ENCODE measurements at regions not wholly inside any gene's neighbourhood (a gene's known extent, or its start where the extent isn't known, plus 50 kb on each side); places are given as distances from the start of the nearest gene placed in this dataset.

DNA sequence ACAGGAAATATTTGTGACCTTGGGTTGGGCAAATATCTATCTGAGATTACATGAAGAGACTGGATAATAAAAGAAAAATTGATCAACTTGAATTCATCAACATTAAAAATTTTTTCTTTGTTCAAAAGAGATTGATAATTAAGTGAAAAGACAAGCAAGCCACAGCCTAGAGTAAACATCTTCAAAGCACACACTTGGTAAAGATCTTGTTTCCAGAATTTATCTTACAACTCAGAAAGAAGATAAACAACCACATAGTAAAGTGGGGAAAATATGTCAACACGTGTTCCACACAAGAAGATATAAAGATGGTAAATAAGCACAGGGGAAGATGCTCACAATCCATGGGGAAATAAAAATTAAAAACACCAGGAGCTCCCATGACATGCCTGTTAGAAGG lies 195.9 kb downstream of the SOX11 start:
- no peak for DNase-seq (ENCODE audit: low read depth in 6 of 9, low spot score in 9 of 9)
- no peak overlapping the region for H3K27ac ChIP-seq (ENCODE audit: low read depth in 1 of 2, low read length in 1 of 2)
- H3K36me3 ChIP-seq (ENCODE audit: control insufficient read depth in 2 of 2, insufficient read depth in 2 of 2, low read length in 1 of 2) = no peaks in the 10 kb centered on the region
- H3K27me3 ChIP-seq (ENCODE audit: control insufficient read depth in 2 of 2, insufficient read depth in 1 of 2, low read length in 1 of 2) = no peaks in the 10 kb centered on the region
- 76% methylated on average over 1 of the region's 1 CpG for WGBS
- H3K9me3 ChIP-seq (ENCODE audit: control insufficient read depth in 2 of 2, insufficient read depth in 1 of 2, low read length in 1 of 2) = no peaks in the 10 kb centered on the region
- H3K4me3 ChIP-seq (ENCODE audit: low read length in 2 of 2) = no peak overlapping the region
- H3K4me1 ChIP-seq (ENCODE audit: control insufficient read depth in 2 of 2, insufficient read depth in 2 of 2, low read length in 2 of 2) = no peaks in the 10 kb centered on the region

DNA sequence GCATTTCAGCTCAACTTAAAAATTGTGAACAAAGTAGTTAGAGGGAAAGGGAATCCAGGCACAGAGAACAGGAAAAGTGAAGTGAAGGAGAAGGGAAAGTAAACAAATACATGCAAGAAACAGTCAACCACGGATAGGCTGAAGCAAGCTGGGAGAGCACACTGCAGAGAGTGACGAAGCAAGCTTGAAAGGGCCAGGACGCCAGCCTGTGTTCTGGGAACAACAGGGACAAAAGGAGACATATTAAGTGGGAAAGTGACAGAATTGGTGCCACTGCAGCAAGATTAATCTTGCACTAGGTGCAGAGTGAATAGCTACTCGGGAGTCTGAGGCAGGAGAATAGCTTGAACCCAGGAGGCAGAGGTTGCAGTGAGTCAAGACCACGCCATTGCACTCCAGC lies 197.3 kb downstream of the SOX11 start:
- no peak overlapping the region for H3K27ac ChIP-seq (ENCODE audit: low read depth in 1 of 2, low read length in 1 of 2)
- no peak overlapping the region for H3K4me3 ChIP-seq (ENCODE audit: low read length in 2 of 2)
- no peaks in the 10 kb centered on the region for H3K4me1 ChIP-seq (ENCODE audit: control insufficient read depth in 2 of 2, insufficient read depth in 2 of 2, low read length in 2 of 2)
- no peak for DNase-seq (ENCODE audit: low read depth in 6 of 9, low spot score in 9 of 9)
- 60% methylated on average over 5 of the region's 5 CpGs for WGBS
- no peaks in the 10 kb centered on the region for H3K9me3 ChIP-seq (ENCODE audit: control insufficient read depth in 2 of 2, insufficient read depth in 1 of 2, low read length in 1 of 2)
- H3K27me3 ChIP-seq (ENCODE audit: control insufficient read depth in 2 of 2, insufficient read depth in 1 of 2, low read length in 1 of 2) = no peaks in the 10 kb centered on the region
- H3K36me3 ChIP-seq (ENCODE audit: control insufficient read depth in 2 of 2, insufficient read depth in 2 of 2, low read length in 1 of 2) = no peaks in the 10 kb centered on the region

DNA sequence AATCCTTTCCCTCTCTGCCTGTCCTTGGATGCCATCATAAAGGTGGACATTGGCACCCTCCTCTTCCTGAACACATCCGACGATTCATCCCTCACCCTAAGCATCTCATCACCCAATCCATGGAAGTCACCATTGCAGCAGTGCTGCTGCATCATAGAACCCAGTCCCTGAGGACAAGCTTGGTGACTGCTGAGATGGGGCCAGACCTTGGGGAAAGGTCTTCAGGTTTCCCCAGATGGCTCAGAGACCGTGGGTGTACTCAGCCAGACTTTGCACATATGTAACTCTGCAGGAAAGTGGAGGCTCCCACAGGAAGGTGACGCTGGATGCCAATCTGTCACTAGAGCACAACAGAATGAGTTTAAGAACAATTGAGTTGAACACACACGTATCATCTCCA lies 202.2 kb downstream of the SOX11 start:
- Histone ChIP-seq H3K9me3 (ENCODE audit: control insufficient read depth in 2 of 2, insufficient read depth in 1 of 2, low read length in 1 of 2) (no peaks in the 10 kb centered on the region), H3K4me3 (ENCODE audit: low read length in 2 of 2) (no peak overlapping the region), H3K27ac (ENCODE audit: low read depth in 1 of 2, low read length in 1 of 2) (no peak overlapping the region), H3K4me1 (ENCODE audit: control insufficient read depth in 2 of 2, insufficient read depth in 2 of 2, low read length in 2 of 2) (no peaks in the 10 kb centered on the region), H3K36me3 (ENCODE audit: control insufficient read depth in 2 of 2, insufficient read depth in 2 of 2, low read length in 1 of 2) (no peaks in the 10 kb centered on the region), H3K27me3 (ENCODE audit: control insufficient read depth in 2 of 2, insufficient read depth in 1 of 2, low read length in 1 of 2) (no peaks in the 10 kb centered on the region)
- no peak for DNase-seq (ENCODE audit: low read depth in 6 of 9, low spot score in 9 of 9)
- 53% methylated on average over 5 of the region's 5 CpGs for WGBS

DNA sequence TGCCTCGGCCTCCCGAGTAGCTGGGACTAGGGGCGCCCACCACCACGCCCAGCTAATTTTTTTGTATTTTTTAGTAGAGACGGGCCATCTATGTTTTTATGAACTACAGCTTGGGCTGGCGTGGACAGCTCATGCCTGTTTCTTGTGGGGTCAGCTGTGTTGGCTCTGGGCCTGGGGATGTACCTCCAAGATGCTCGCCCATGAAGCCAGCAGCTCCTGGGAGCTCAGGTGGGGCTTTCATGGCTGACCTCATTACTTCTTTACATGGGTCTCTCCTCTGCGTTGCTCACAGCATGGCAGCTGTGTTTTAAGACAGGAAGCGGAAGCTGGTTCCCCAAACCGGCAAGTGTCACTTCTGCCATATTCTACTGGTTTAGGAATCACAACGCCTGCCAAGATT lies 203.1 kb downstream of the SOX11 start:
- WGBS = 93% methylated on average over 11 of the region's 11 CpGs
- DNase-seq (ENCODE audit: low read depth in 6 of 9, low spot score in 9 of 9) = no peak
- H3K4me1 ChIP-seq (ENCODE audit: control insufficient read depth in 2 of 2, insufficient read depth in 2 of 2, low read length in 2 of 2) = no peaks in the 10 kb centered on the region
- H3K27me3 ChIP-seq (ENCODE audit: control insufficient read depth in 2 of 2, insufficient read depth in 1 of 2, low read length in 1 of 2) = no peaks in the 10 kb centered on the region
- no peak overlapping the region for H3K4me3 ChIP-seq (ENCODE audit: low read length in 2 of 2)
- no peaks in the 10 kb centered on the region for H3K36me3 ChIP-seq (ENCODE audit: control insufficient read depth in 2 of 2, insufficient read depth in 2 of 2, low read length in 1 of 2)
- H3K27ac ChIP-seq (ENCODE audit: low read depth in 1 of 2, low read length in 1 of 2) = no peak overlapping the region
- no peaks in the 10 kb centered on the region for H3K9me3 ChIP-seq (ENCODE audit: control insufficient read depth in 2 of 2, insufficient read depth in 1 of 2, low read length in 1 of 2)

DNA sequence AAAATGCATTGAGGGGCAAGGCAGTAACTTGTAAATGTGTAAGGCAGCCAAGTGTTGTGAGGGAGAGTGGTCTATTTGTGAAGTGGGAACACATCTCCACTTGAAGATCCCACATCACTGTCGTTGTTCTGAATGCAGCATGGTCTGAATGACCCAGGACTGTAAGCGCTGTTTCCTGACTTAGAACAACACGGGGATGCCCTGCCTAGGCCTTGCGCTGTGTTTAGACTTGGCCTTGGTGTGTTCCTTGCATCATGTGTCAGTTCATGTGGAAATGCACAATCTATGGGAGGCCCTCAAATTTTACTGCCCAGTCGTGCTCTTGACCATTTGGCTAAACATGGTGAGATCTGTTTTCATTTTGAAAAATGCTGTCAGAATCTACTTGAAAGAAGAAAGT lies 205.1 kb downstream of the SOX11 start:
- H3K36me3 ChIP-seq (ENCODE audit: control insufficient read depth in 2 of 2, insufficient read depth in 2 of 2, low read length in 1 of 2) = no peaks in the 10 kb centered on the region

DNA sequence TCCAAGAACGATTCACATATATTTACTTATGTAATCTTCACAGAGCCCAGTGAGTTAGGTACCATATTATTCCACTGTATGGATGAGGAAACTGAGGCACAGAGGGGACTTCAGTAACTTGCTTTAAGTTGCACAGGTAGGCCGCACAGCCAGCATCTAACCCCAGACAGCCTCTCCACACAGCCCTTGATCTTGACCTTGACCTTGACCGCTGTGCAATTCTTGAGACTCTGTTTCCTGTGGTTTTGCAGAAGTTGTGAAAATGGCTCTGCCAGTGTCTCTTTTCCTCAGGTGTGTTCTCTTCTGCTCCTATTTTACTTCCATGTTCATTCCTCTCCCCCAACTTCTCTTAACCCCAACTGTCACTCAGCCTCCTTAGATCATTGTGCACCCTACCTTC lies 206.5 kb downstream of the SOX11 start:
- no peaks in the 10 kb centered on the region for H3K36me3 ChIP-seq (ENCODE audit: control insufficient read depth in 2 of 2, insufficient read depth in 2 of 2, low read length in 1 of 2)
- 94% methylated on average over 3 of the region's 3 CpGs for WGBS
- no peak for DNase-seq (ENCODE audit: low read depth in 6 of 9, low spot score in 9 of 9)
- no peak overlapping the region for H3K27ac ChIP-seq (ENCODE audit: low read depth in 1 of 2, low read length in 1 of 2)
- H3K9me3 ChIP-seq (ENCODE audit: control insufficient read depth in 2 of 2, insufficient read depth in 1 of 2, low read length in 1 of 2) = peaks cover 0 to 4% of the 10 kb centered on the region in 2 donors
- no peaks in the 10 kb centered on the region for H3K27me3 ChIP-seq (ENCODE audit: control insufficient read depth in 2 of 2, insufficient read depth in 1 of 2, low read length in 1 of 2)
- no peaks in the 10 kb centered on the region for H3K4me1 ChIP-seq (ENCODE audit: control insufficient read depth in 2 of 2, insufficient read depth in 2 of 2, low read length in 2 of 2)
- no peak overlapping the region for H3K4me3 ChIP-seq (ENCODE audit: low read length in 2 of 2)

More for the DNA sequence above, 205.1 kb downstream of the SOX11 start:
- Histone ChIP-seq H3K4me3 (ENCODE audit: low read length in 2 of 2) (no peak overlapping the region), H3K4me1 (ENCODE audit: control insufficient read depth in 2 of 2, insufficient read depth in 2 of 2, low read length in 2 of 2) (no peaks in the 10 kb centered on the region), H3K9me3 (ENCODE audit: control insufficient read depth in 2 of 2, insufficient read depth in 1 of 2, low read length in 1 of 2) (no peaks in the 10 kb centered on the region), H3K27ac (ENCODE audit: low read depth in 1 of 2, low read length in 1 of 2) (no peak overlapping the region), H3K27me3 (ENCODE audit: control insufficient read depth in 2 of 2, insufficient read depth in 1 of 2, low read length in 1 of 2) (no peaks in the 10 kb centered on the region)
- DNase-seq (ENCODE audit: low read depth in 6 of 9, low spot score in 9 of 9) = no peak
- WGBS = 88% methylated on average over 5 of the region's 5 CpGs

DNA sequence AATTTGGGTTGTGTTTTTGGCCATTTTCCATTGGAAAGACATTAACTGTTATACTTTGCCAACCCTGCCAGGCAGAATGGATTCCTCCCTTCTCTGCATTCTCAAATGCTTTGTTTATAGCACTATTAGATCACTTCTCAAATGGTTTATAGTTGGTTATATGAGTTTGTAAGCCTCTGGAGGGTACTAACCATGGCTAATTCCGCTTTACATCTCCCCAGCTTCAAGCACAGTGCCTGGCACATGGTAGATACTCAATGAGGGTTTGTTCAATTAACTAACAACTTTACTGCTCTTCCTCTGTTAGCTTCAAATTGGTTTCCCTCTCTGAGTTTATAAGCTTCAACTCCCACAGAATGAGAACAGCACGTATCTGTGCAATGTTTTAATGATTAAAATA lies 213.5 kb downstream of the SOX11 start:
- H3K27ac ChIP-seq (ENCODE audit: low read depth in 1 of 2, low read length in 1 of 2) = no peak overlapping the region
- no peaks in the 10 kb centered on the region for H3K4me1 ChIP-seq (ENCODE audit: control insufficient read depth in 2 of 2, insufficient read depth in 2 of 2, low read length in 2 of 2)
- WGBS = 78% methylated on average over 2 of the region's 2 CpGs
- H3K27me3 ChIP-seq (ENCODE audit: control insufficient read depth in 2 of 2, insufficient read depth in 1 of 2, low read length in 1 of 2) = no peaks in the 10 kb centered on the region
- H3K4me3 ChIP-seq (ENCODE audit: low read length in 2 of 2) = no peak overlapping the region
- peaks cover 0 to 5% of the 10 kb centered on the region in 2 donors for H3K9me3 ChIP-seq (ENCODE audit: control insufficient read depth in 2 of 2, insufficient read depth in 1 of 2, low read length in 1 of 2)
- no peaks in the 10 kb centered on the region for H3K36me3 ChIP-seq (ENCODE audit: control insufficient read depth in 2 of 2, insufficient read depth in 2 of 2, low read length in 1 of 2)
- DNase-seq (ENCODE audit: low read depth in 6 of 9, low spot score in 9 of 9) = no peak

DNA sequence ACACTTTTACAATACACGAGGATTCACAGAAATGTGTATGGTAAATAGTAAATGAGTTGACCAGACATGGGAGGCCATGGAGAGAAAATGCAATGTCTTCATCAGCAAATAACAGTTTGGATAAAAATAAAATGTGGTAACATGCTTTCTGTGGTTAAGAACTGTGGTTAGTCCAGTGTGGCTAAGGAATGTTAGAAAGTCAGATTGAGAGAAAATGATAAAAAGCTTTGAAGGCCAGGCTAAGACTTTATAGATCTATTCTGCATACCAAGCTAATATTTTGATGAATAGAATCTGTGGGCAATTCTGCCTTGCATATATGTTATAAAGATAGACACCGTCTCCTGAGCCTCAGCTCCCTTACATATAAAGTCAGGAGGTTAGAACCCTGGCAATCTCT lies 215.9 kb downstream of the SOX11 start:
- Histone ChIP-seq H3K4me3 (ENCODE audit: low read length in 2 of 2) (no peak overlapping the region), H3K27me3 (ENCODE audit: control insufficient read depth in 2 of 2, insufficient read depth in 1 of 2, low read length in 1 of 2) (no peaks in the 10 kb centered on the region), H3K36me3 (ENCODE audit: control insufficient read depth in 2 of 2, insufficient read depth in 2 of 2, low read length in 1 of 2) (no peaks in the 10 kb centered on the region), H3K4me1 (ENCODE audit: control insufficient read depth in 2 of 2, insufficient read depth in 2 of 2, low read length in 2 of 2) (no peaks in the 10 kb centered on the region), H3K9me3 (ENCODE audit: control insufficient read depth in 2 of 2, insufficient read depth in 1 of 2, low read length in 1 of 2) (peaks cover 0 to 5% of the 10 kb centered on the region in 2 donors), H3K27ac (ENCODE audit: low read depth in 1 of 2, low read length in 1 of 2) (no peak overlapping the region)
- WGBS = 96% methylated on average over 2 of the region's 2 CpGs
- DNase-seq (ENCODE audit: low read depth in 6 of 9, low spot score in 9 of 9) = no peak

DNA sequence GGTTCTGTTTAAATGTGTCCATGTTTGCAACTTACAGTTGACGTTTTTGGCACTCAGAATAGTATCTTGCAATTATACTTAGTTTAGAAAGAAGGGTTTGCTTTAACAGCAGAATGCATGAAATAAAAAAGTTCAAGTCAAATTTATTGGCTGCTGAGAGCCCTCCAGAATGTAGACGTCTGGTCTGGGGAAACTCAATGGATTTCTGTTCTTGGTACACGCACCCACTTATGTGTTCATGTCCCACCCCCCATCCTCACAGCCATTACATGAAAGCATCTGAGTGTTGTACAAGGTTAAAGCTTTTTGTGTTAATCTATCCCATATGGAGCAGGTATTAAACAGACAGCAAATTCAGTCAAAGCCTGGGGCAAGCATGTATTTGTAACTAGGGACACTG lies 219.5 kb downstream of the SOX11 start:
- Histone ChIP-seq H3K27me3 (ENCODE audit: control insufficient read depth in 2 of 2, insufficient read depth in 1 of 2, low read length in 1 of 2) (no peaks in the 10 kb centered on the region), H3K36me3 (ENCODE audit: control insufficient read depth in 2 of 2, insufficient read depth in 2 of 2, low read length in 1 of 2) (no peaks in the 10 kb centered on the region), H3K4me3 (ENCODE audit: low read length in 2 of 2) (no peak overlapping the region), H3K9me3 (ENCODE audit: control insufficient read depth in 2 of 2, insufficient read depth in 1 of 2, low read length in 1 of 2) (no peaks in the 10 kb centered on the region), H3K27ac (ENCODE audit: low read depth in 1 of 2, low read length in 1 of 2) (no peak overlapping the region), H3K4me1 (ENCODE audit: control insufficient read depth in 2 of 2, insufficient read depth in 2 of 2, low read length in 2 of 2) (no peaks in the 10 kb centered on the region)
- DNase-seq (ENCODE audit: low read depth in 6 of 9, low spot score in 9 of 9) = no peak
- WGBS = 82% methylated on average over 3 of the region's 3 CpGs
